A204.1 (cell line): ENCODE measurements at regions not wholly inside any gene's neighbourhood (a gene's known extent, or its start where the extent isn't known, plus 50 kb on each side); places are given as distances from the start of the nearest gene placed in this dataset.
"Not testable (repeated sequence)": the region's sequence is repeated elsewhere in the genome, so short reads cannot be mapped to it uniquely, and the experiment has no call there.

ENCODE experiments used
- FAIRE-seq: peaks from 2 replicates; lab custom pipeline; 2012; peaks lifted over from hg19 to GRCh38; lab: Jason Lieb, UNC

- no peak for FAIRE-seq
Measured at GRCh38 chr4:17058916-17059741, 160.7 kb upstream of the LDB2 start.

- no peak for FAIRE-seq
Measured at GRCh38 chr4:17058536-17058915, 160.1 kb upstream of the LDB2 start.

GRCh38 chr4:17057035-17057434, 158.6 kb upstream of the LDB2 start:
- no peak for FAIRE-seq

- FAIRE-seq = no peak
Measured at GRCh38 chr4:17055788-17056187, 157.3 kb upstream of the LDB2 start.

- no peak for FAIRE-seq
Measured at GRCh38 chr4:17045866-17046265, 147.4 kb upstream of the LDB2 start.

- no peak for FAIRE-seq
Measured at GRCh38 chr4:17038510-17039176, 140.2 kb upstream of the LDB2 start.

- no peak for FAIRE-seq
Measured at GRCh38 chr4:17033768-17034181, 135.3 kb upstream of the LDB2 start.

- no peak for FAIRE-seq
Measured at GRCh38 chr4:17033025-17033767, 134.8 kb upstream of the LDB2 start.

- FAIRE-seq = no peak
Measured at GRCh38 chr4:17030543-17030942, 132.1 kb upstream of the LDB2 start.

- FAIRE-seq = no peak
Measured at GRCh38 chr4:17029964-17030363, 131.5 kb upstream of the LDB2 start.

- no peak for FAIRE-seq
Measured at GRCh38 chr4:17029432-17029831, 131.0 kb upstream of the LDB2 start.

GRCh38 chr4:17027495-17027894, 129.1 kb upstream of the LDB2 start:
- no peak for FAIRE-seq

GRCh38 chr4:17024425-17024824, 126.0 kb upstream of the LDB2 start:
- no peak for FAIRE-seq

- FAIRE-seq = no peak
Measured at GRCh38 chr4:17020901-17021300, 122.5 kb upstream of the LDB2 start.

- no peak for FAIRE-seq
Measured at GRCh38 chr4:17020451-17020850, 122.0 kb upstream of the LDB2 start.

GRCh38 chr4:17018621-17019020, 120.2 kb upstream of the LDB2 start:
- not testable (repeated sequence) for FAIRE-seq

- FAIRE-seq = no peak
Measured at GRCh38 chr4:17018013-17018412, 119.6 kb upstream of the LDB2 start.

- no peak for FAIRE-seq
Measured at GRCh38 chr4:17013382-17014006, 115.0 kb upstream of the LDB2 start.

GRCh38 chr4:17012451-17012850, 114.0 kb upstream of the LDB2 start:
- FAIRE-seq = no peak

- FAIRE-seq = no peak
Measured at GRCh38 chr4:17010426-17011087, 112.1 kb upstream of the LDB2 start.

- FAIRE-seq = no peak
Measured at GRCh38 chr4:17009871-17010367, 111.5 kb upstream of the LDB2 start.

GRCh38 chr4:17008834-17009345, 110.4 kb upstream of the LDB2 start:
- FAIRE-seq = no peak
